ENCODE measurements at regions not wholly inside any gene's neighbourhood (a gene's known extent, or its start where the extent isn't known, plus 50 kb on each side); places are given as distances from the start of the nearest gene placed in this dataset.
"Not testable (repeated sequence)": the region's sequence is repeated elsewhere in the genome, so short reads cannot be mapped to it uniquely, and the experiment has no call there.

- peak; percentile 48 for DNase-seq (ENCODE audit: low read depth)
Measured at GRCh38 chr2:19651466-19651865, 250.3 kb downstream of the TTC32 start.

- peak; percentile 99 for DNase-seq (ENCODE audit: low read depth)
Measured at GRCh38 chr2:19649785-19650380, 251.9 kb downstream of the TTC32 start.

GRCh38 chr2:19649142-19649541, 252.6 kb downstream of the TTC32 start:
- DNase-seq (ENCODE audit: low read depth), result no peak

GRCh38 chr2:19648583-19648982, 253.2 kb downstream of the TTC32 start:
- DNase-seq (ENCODE audit: low read depth), result peak; percentile 87

- no peak for DNase-seq (ENCODE audit: low read depth)
Measured at GRCh38 chr2:19646987-19647386, 254.8 kb downstream of the TTC32 start.

- no peak for DNase-seq (ENCODE audit: low read depth)
Measured at GRCh38 chr2:19644763-19645162, 257.0 kb downstream of the TTC32 start.

GRCh38 chr2:19643117-19643518, 258.7 kb downstream of the TTC32 start:
- DNase-seq (ENCODE audit: low read depth), result no peak

- no peak for DNase-seq (ENCODE audit: low read depth)
Measured at GRCh38 chr2:19642501-19642900, 259.3 kb downstream of the TTC32 start.

GRCh38 chr2:19635951-19636510, 265.8 kb downstream of the TTC32 start:
- no peak for DNase-seq (ENCODE audit: low read depth)

GRCh38 chr2:19632403-19632991, 269.3 kb downstream of the TTC32 start:
- peak; percentile 55 for DNase-seq (ENCODE audit: low read depth)

- DNase-seq (ENCODE audit: low read depth), result no peak
Measured at GRCh38 chr2:19631871-19632270, 269.9 kb downstream of the TTC32 start.

GRCh38 chr2:19630921-19631320, 270.9 kb downstream of the TTC32 start:
- DNase-seq (ENCODE audit: low read depth), result no peak

GRCh38 chr2:19627359-19627758, 268.9 kb upstream of the OSR1 start:
- DNase-seq (ENCODE audit: low read depth), result no peak

- DNase-seq (ENCODE audit: low read depth), result peak; percentile 57
Measured at GRCh38 chr2:19623488-19623887, 265.1 kb upstream of the OSR1 start.

GRCh38 chr2:19617257-19617848, 258.9 kb upstream of the OSR1 start:
- DNase-seq (ENCODE audit: low read depth), result no peak

- not testable (repeated sequence) for DNase-seq (ENCODE audit: low read depth)
Measured at GRCh38 chr2:19615402-19615801, 257.0 kb upstream of the OSR1 start.

GRCh38 chr2:19614066-19614465, 255.6 kb upstream of the OSR1 start:
- peak; percentile 31 for DNase-seq (ENCODE audit: low read depth)

GRCh38 chr2:19611491-19612332, 253.3 kb upstream of the OSR1 start:
- DNase-seq (ENCODE audit: low read depth), result peak; percentile 99

GRCh38 chr2:19609266-19609665, 250.8 kb upstream of the OSR1 start:
- DNase-seq (ENCODE audit: low read depth), result no peak

- peak; percentile 86 for DNase-seq (ENCODE audit: low read depth)
Measured at GRCh38 chr2:19607931-19608771, 249.7 kb upstream of the OSR1 start.

- no peak for DNase-seq (ENCODE audit: low read depth)
Measured at GRCh38 chr2:19607400-19607799, 249.0 kb upstream of the OSR1 start.

- no peak for DNase-seq (ENCODE audit: low read depth)
Measured at GRCh38 chr2:19600982-19601381, 242.6 kb upstream of the OSR1 start.
